Esophagus muscularis mucosa (tissue), 4 donors: ENCODE measurements at regions not wholly inside any gene's neighbourhood (a gene's known extent, or its start where the extent isn't known, plus 50 kb on each side); places are given as distances from the start of the nearest gene placed in this dataset.

ENCODE experiments used
- EP300 ChIP-seq: sonication (generic); formaldehyde crosslinking; IDR thresholded peaks from one replicate; pipeline ENCODE4 v1.6.1; 2017; ENCODE audit warnings: antibody characterized with exemption
- POLR2AphosphoS5 ChIP-seq, 2 donors: sonication (generic); formaldehyde crosslinking; IDR thresholded peaks; one replicate each; pipeline ENCODE4 v1.6.1; 2017; ENCODE audit warnings: antibody characterized with exemption in 2 of 2
- TF ChIP-seq, protein P1 (sequence below), 3 experiments: fragments of 200-600 bp in 2 of 3; fragments of 450-650 bp in 1 of 3; sonication (generic) in 2 of 3; IDR thresholded peaks; one replicate each; pipeline ENCODE4 v1.5.1; 2017 to 2019; ENCODE audit warnings: antibody characterized with exemption in 3 of 3, mild to moderate bottlenecking in 2 of 3, moderate library complexity in 1 of 3

DNA sequence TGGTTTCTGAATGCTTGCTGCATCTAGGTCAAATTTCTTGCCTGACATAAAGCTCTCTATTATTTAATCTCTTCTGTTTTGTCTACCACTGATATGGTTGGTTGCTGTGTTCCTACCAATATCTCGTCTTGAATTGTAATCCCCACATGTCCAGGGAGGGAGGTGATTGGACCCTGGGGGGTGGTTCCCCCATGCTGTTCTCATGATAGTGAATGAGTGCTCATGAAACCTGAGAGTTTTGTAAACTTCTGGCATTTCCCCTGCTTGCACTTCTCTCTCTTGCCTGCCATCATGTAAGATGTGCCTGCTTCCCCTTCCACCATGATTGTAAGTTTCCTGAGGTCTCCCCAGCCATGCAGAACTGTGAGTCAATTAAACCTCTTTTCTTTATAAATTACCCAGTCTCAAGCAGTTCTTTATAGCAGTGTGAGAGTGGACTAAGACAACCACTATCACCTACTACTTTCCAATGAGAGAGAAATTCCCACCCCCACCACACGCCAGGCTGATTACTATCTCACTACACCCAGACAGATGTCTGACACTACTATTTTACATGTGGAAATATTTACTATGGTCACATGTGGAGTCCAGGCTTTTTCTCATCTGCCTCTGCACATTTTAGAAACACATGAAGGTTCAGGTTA lies 69.2 kb upstream of the ATP2B1 start:
- TF ChIP-seq EP300 (no peak), POLR2AphosphoS5 (IDR thresholded peaks at IDR 0.05) (no peak)
- TF ChIP-seq, protein P1, sequence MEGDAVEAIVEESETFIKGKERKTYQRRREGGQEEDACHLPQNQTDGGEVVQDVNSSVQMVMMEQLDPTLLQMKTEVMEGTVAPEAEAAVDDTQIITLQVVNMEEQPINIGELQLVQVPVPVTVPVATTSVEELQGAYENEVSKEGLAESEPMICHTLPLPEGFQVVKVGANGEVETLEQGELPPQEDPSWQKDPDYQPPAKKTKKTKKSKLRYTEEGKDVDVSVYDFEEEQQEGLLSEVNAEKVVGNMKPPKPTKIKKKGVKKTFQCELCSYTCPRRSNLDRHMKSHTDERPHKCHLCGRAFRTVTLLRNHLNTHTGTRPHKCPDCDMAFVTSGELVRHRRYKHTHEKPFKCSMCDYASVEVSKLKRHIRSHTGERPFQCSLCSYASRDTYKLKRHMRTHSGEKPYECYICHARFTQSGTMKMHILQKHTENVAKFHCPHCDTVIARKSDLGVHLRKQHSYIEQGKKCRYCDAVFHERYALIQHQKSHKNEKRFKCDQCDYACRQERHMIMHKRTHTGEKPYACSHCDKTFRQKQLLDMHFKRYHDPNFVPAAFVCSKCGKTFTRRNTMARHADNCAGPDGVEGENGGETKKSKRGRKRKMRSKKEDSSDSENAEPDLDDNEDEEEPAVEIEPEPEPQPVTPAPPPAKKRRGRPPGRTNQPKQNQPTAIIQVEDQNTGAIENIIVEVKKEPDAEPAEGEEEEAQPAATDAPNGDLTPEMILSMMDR (IDR thresholded peaks at IDR 0.05) = no peak
